GM18499 (cell line): ENCODE measurements at regions not wholly inside any gene's neighbourhood (a gene's known extent, or its start where the extent isn't known, plus 50 kb on each side); places are given as distances from the start of the nearest gene placed in this dataset.

Source experiments
- ATAC-seq: cut with Tn5 transposase; IDR thresholded peaks from one replicate; pipeline ENCODE4 v1.9.1; 2021; ENCODE audit warnings: moderate number of reproducible peaks; ENCODE audit not compliant: insufficient read depth, unreplicated experiment

DNA sequence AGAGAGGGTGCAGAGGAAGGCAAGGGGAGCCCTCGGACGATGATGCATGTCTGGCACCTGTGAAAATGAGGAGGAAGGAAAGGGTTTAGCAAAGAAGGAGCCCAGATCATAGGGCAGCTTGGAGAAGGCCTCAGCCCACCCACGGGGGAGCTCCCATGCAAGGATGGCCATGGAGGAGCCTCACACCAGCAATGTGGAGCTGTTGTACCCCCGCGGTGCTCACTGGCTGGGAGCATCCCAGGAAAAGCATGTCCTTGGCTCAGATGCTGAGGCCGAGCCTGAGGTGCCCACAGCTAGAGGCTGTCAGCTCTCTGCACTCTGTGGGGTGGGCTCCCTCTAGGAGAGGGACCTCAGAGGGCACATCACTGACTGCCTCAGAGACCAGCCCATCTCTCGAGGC is 622.6 kb downstream of the AACS start:
- no peak for ATAC-seq

DNA sequence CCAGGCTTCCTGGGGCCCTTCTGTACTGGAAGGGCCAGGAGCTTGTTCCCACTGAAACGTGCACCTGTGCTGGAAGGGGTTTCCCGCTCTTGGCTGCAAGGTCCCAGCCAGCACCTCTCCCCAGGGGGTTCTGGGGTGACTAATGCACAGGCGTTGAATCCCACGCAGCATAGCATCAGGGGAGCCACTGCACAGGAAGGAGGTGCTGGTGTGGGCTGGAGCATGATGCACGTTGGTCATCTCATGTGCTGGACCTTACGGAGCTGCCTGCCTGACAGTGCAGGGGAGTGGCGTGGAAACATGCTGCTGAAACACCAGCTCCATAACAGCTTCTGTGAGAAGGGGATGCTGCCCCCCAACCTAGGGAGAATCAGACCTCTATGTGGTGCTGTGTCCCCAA is 623.0 kb downstream of the AACS start:
- no peak for ATAC-seq

GRCh38 chr12:125688881-125689280 is 623.6 kb downstream of the AACS start:
- no peak for ATAC-seq

DNA sequence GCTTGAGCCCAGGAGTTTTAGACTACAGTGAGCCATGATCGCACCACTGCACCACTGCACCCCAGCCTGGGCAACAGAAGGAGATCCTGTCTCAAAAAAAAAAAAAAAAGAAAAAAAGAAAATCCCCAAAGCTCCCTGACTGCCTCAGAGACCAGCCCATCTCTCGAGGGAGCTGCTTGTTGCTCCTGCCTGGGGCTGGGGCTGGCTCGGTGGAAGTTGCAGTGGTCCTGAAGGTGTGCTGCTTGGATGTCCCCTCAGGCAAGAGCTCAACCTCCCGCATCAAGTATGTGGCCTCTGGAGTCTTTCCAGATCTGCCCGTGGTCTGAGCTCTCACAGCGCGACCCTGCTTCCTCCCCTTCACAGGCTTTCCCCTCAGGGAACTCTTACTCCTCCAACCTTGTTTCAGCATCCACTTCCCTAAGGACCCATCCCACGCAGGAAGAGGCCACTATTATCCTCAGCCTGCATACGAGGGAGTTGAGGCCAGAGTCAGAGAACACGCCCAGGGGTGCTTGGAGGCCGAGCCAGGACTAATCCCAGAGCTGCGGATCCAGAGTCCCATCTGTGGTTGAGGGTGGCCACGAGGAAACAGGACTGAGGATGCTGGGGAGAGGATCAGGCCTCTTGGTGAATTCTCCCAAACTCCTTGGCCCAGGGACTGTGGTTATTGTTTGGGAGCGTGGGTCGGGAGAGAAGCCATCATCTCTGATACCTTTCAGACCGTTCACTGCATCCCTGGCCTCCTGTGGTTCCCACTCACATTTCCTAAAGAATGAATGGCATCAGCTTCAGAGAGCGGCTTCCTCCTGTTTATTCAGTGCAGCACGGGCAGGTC is 624.6 kb downstream of the AACS start:
- ATAC-seq: no peak

GRCh38 chr12:125690841-125691240 is 625.6 kb downstream of the AACS start:
- no peak for ATAC-seq

DNA sequence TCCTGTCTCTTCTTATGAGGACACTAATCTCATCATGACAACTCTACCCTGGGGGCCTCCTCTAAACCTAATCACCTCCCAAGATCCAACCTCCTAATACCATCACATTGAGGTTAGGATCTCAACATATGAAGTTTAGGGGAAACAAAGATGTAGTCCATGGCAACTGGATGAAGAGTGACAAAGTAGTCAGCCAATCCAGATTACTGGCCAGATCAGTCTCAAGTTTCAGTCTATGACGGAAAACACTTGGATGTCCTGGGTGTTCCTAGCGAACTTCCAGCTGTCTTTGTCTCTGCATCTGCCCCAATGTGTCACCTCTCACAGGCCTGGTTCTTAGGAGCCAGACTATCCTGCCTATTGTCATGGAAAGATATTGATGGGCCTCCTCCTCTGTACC is 630.8 kb downstream of the AACS start:
- ATAC-seq: no peak

- ATAC-seq: no peak
These were observed 639.6 kb downstream of the AACS start for GRCh38 chr12:125704803-125705202.

GRCh38 chr12:125720961-125721360 is 655.7 kb downstream of the AACS start:
- no peak for ATAC-seq

GRCh38 chr12:125734137-125734536 is 668.9 kb downstream of the AACS start:
- ATAC-seq: no peak

- ATAC-seq: no peak
These were observed 673.0 kb downstream of the AACS start for GRCh38 chr12:125738211-125738610.

DNA sequence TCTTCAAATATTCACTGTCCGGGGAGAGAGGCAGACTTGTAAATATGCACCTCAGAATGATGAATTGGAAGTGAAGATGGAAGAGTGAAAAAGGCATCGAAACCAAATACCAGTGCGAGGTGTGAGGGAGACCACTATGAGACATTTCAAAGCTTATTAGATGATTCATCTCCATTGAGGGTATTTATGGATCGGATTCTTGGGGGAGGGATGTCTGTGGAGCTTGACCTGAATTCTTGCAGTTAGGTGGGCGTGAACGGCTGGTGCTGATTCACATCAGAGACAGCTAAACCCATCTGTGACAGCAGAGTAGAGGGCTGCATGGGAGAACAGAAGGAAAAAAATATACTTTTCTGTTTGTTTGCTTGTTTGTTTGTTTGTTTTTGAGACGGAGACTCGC is 677.2 kb downstream of the AACS start:
- no peak for ATAC-seq

GRCh38 chr12:125744201-125744600 is 679.0 kb downstream of the AACS start:
- ATAC-seq: no peak

GRCh38 chr12:125755512-125755911 is 690.3 kb downstream of the AACS start:
- ATAC-seq: no peak

DNA sequence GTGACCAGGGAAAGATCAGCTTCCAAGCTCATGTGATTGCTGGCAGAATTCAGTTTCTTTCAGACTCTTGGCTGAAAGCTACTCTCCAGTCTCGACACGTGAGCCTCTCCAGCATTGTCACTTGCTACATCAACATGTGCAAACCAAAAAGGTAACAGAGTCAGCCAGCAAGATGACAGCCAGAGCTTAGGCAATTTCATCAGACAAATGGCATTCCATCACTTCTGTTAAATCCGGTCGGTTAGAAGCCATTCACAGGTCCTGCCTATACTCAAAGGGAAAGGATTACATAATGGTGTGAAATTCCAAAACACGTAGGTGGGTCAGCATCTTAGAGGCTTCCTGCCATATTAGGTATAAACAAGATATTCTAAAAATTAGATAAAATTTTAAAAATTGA is 700.9 kb downstream of the AACS start:
- ATAC-seq: no peak

DNA sequence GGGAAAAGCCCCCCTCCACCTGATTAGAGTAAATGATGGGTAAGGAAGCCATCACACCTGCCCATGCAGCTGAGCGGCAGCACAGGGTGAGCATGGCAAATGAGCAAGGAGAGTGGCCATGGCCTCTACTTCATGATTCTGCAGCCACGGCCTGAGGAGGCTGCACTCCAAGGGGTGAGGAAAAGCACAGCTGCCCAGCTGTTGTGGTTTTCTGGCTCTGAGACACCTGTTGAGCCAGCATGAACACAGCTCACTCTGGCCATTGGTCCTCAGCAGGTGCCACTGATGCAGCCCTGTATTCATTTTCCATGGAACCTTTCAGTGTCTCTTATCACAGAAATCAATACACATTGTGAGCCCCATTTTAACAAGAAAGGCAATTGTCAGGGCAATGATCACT is 707.2 kb downstream of the AACS start:
- ATAC-seq: no peak

DNA sequence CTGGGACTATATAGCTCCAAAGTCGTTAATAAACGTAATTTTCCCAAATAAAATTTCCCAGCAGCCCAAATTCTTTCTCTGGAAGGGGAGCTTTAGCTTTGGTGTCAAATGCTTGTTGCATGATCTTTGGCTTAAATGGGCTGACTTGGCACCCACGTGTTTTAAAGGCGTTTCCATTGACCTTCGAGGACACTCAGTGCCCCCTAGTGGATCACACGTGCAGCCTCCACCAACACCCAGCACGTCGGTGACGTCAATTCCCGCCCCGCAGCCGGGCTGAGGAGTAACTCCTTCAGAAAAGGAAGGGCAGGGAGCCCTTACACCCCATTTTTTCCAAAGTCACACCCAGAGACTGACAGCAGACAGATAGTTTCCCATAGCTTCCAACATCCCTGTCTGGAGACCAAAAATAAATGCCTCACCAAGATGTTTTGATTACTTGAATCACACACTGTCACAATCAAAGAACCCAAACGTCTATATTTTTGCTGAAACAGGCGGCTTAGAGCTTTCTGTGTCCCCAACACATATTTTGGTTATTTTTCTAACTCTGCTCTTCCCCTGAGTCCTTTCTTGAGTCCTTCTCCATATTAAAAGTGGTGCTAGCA is 707.9 kb downstream of the AACS start:
- ATAC-seq: peak; percentile 51

DNA sequence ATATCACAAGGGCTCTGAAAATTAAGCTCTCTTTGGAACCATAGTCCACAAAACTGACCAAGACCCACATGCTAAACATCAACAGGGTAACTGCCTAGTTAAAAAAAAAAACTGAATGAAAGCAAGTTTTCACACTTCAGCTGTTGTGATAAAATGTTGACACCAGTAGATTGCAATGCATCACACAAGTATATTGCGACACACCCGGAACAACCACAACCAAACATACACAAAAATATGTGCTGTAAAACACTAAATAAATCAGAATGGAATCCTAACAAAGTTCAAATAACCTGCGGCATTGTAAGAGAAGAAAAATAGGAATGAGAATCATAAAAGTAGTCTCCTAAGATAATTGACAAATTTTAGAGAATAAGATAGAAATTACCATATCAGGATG is 710.3 kb downstream of the AACS start:
- no peak for ATAC-seq

- ATAC-seq: no peak
These were observed 711.0 kb downstream of the AACS start for GRCh38 chr12:125776212-125776611.

DNA sequence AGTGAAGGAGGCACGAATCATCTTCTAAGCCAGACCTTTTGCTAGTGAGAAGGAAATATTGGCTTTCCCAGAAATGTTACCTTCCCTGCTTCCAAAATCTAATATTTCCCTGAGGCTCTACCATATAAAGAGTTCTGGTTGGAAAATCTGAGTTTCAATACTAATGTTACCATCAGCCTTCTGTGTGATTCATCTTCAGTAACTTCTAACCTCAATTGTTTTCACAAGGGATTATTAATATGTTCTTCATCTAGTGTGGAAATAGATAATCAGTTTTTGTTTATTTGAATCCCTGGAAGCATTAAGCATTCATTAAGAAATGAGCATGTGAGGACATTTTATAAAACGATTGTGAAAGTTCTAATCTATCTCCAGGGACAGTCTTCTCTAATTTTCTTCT is 720.9 kb downstream of the AACS start:
- ATAC-seq: no peak

DNA sequence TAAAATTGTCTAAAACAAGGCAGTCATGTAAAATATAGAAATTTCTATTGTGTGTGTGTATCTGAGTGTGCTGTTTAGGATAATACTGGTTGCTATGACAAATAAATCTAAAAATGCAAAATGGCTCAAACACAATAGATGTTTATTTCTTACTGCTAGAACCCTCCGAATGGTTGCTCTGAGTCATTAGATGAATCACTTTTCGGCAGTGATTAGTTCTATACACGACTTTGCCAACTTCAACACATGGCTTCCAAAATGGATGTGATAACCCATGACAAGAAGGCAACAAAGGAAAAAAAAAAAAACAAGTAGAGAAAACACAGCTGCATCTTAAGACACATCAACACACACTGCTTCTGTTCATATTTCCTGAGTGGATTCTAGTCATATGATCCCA is 729.2 kb downstream of the AACS start:
- ATAC-seq: no peak

DNA sequence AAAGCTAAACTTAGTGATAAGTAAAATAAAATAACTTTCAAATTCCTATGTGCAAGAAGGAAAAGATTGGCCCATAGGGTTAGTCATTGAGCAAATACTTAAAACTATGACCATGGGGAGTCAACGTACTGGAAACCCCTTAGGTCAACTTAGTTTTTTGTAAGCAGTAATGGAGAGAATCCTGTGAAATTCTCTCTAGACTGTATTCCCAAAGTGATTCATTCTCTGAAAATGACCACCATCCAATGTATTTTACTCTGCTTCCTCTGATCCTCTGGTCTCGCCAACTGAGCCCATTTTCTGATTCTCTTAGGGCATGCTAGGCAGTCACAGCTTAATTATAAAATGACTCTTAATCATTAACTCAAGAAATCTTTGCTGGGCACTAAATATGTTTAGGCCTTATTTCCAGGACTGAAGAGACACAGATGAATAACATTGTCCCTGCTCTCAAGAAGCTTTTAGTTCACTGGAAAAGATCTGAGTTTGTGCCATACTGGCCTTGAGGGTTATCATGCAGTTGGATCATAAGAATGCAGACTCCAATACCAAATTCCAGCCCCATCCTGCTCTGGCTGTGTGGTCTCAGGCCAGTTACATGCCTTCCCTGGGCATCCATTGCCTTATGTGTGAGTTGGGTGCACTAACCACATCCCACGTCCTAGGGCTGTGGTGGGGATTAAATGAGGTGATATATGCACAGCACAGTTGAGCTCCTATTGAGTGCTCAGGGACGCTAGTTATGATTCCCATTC is 732.4 kb downstream of the AACS start:
- no peak for ATAC-seq
